ENCODE measurements at regions not wholly inside any gene's neighbourhood (a gene's known extent, or its start where the extent isn't known, plus 50 kb on each side); places are given as distances from the start of the nearest gene placed in this dataset.

- TF ChIP-seq CTCF (IDR thresholded peaks at IDR 0.05; ENCODE audit: borderline replicate concordance, extremely low read depth, low read length, poor library complexity, severe bottlenecking) (no peak), EZH2 (IDR thresholded peaks at IDR 0.05; ENCODE audit: borderline replicate concordance, low read depth, low read length, severe bottlenecking) (no peak)
Measured at GRCh38 chr3:139182143-139182542, 137.5 kb upstream of the PRR23C start.

All from DND-41 (cell line).